Rectal smooth muscle tissue (tissue), 1 donor: ENCODE measurements at regions not wholly inside any gene's neighbourhood (a gene's known extent, or its start where the extent isn't known, plus 50 kb on each side); places are given as distances from the start of the nearest gene placed in this dataset.

ENCODE experiments used
- H3K27ac ChIP-seq: one replicate; pipeline ENCODE4 v1.7.0; 2013; ENCODE audit warnings: low read depth, low read length, inconsistent platforms
- H3K27me3 ChIP-seq: one replicate; pipeline ENCODE4 v1.7.0; 2013; ENCODE audit warnings: low read length; ENCODE audit not compliant: control insufficient read depth, insufficient read depth
- H3K36me3 ChIP-seq: one replicate; pipeline ENCODE4 v1.7.0; 2013; ENCODE audit warnings: low read length; ENCODE audit not compliant: control insufficient read depth, insufficient read depth
- H3K4me1 ChIP-seq: one replicate; pipeline ENCODE4 v1.7.0; 2013; ENCODE audit warnings: low read length; ENCODE audit not compliant: control insufficient read depth, insufficient read depth
- H3K4me3 ChIP-seq: one replicate; pipeline ENCODE4 v1.7.0; 2013; ENCODE audit warnings: low read length
- H3K9ac ChIP-seq: one replicate; pipeline ENCODE4 v1.7.0; 2013; ENCODE audit warnings: low read length

- H3K4me3 ChIP-seq, result no peak overlapping the region
- no peak overlapping the region for H3K27ac ChIP-seq
- no peaks in the 10 kb centered on the region for H3K36me3 ChIP-seq
- no peaks in the 10 kb centered on the region for H3K27me3 ChIP-seq
- no peaks in the 10 kb centered on the region for H3K4me1 ChIP-seq
- H3K9ac ChIP-seq, result no peak overlapping the region
These were observed 57.0 kb upstream of the MSN start for GRCh38 chrX:65610481-65610880.

- no peaks in the 10 kb centered on the region for H3K27me3 ChIP-seq
- no peak overlapping the region for H3K27ac ChIP-seq
- H3K9ac ChIP-seq, result no peak overlapping the region
- no peaks in the 10 kb centered on the region for H3K36me3 ChIP-seq
- no peaks in the 10 kb centered on the region for H3K4me1 ChIP-seq
- H3K4me3 ChIP-seq, result no peak overlapping the region
These were observed 57.4 kb upstream of the MSN start for GRCh38 chrX:65610040-65610439.

GRCh38 chrX:65609237-65609636 lies 58.2 kb upstream of the MSN start:
- H3K27ac ChIP-seq, result no peak overlapping the region

GRCh38 chrX:65608026-65608425 lies 59.4 kb upstream of the MSN start:
- no peak overlapping the region for H3K4me3 ChIP-seq
- H3K27me3 ChIP-seq, result no peaks in the 10 kb centered on the region
- no peaks in the 10 kb centered on the region for H3K36me3 ChIP-seq
- H3K27ac ChIP-seq, result no peak overlapping the region
- no peaks in the 10 kb centered on the region for H3K4me1 ChIP-seq
- no peak overlapping the region for H3K9ac ChIP-seq

More at GRCh38 chrX:65609237-65609636, 58.2 kb upstream of the MSN start:
- no peak overlapping the region for H3K9ac ChIP-seq
- no peaks in the 10 kb centered on the region for H3K27me3 ChIP-seq
- no peaks in the 10 kb centered on the region for H3K36me3 ChIP-seq
- H3K4me3 ChIP-seq, result no peak overlapping the region
- no peaks in the 10 kb centered on the region for H3K4me1 ChIP-seq

- no peaks in the 10 kb centered on the region for H3K27me3 ChIP-seq
- no peak overlapping the region for H3K4me3 ChIP-seq
- H3K27ac ChIP-seq, result no peak overlapping the region
- H3K4me1 ChIP-seq, result no peaks in the 10 kb centered on the region
- no peak overlapping the region for H3K9ac ChIP-seq
- no peaks in the 10 kb centered on the region for H3K36me3 ChIP-seq
These were observed 60.2 kb upstream of the MSN start for GRCh38 chrX:65607070-65607742.

GRCh38 chrX:65602221-65602560 lies 65.3 kb upstream of the MSN start:
- Histone ChIP-seq H3K4me1 (no peaks in the 10 kb centered on the region), H3K36me3 (no peaks in the 10 kb centered on the region), H3K27me3 (no peaks in the 10 kb centered on the region), H3K4me3 (no peak overlapping the region), H3K9ac (no peak overlapping the region), H3K27ac (peak overlapping the region; percentile 27)

GRCh38 chrX:65601530-65602220 lies 65.8 kb upstream of the MSN start:
- Histone ChIP-seq H3K27me3 (no peaks in the 10 kb centered on the region), H3K27ac (peak overlapping the region; percentile 27), H3K4me3 (no peak overlapping the region), H3K36me3 (no peaks in the 10 kb centered on the region), H3K4me1 (no peaks in the 10 kb centered on the region), H3K9ac (no peak overlapping the region)

- Histone ChIP-seq H3K36me3 (no peaks in the 10 kb centered on the region), H3K27ac (peak overlapping the region; percentile 25), H3K4me3 (no peak overlapping the region), H3K9ac (no peak overlapping the region), H3K27me3 (no peaks in the 10 kb centered on the region), H3K4me1 (no peaks in the 10 kb centered on the region)
These were observed 66.3 kb upstream of the MSN start for GRCh38 chrX:65601126-65601525.

- H3K4me3 ChIP-seq, result no peak overlapping the region
- H3K4me1 ChIP-seq, result peaks cover 2% of the 10 kb centered on the region
- H3K9ac ChIP-seq, result no peak overlapping the region
- H3K27ac ChIP-seq, result no peak overlapping the region
- no peaks in the 10 kb centered on the region for H3K36me3 ChIP-seq
- H3K27me3 ChIP-seq, result no peaks in the 10 kb centered on the region
These were observed 65.5 kb upstream of the LAS1L start for GRCh38 chrX:65600106-65600505.

GRCh38 chrX:65598559-65599147 lies 64.1 kb upstream of the LAS1L start:
- Histone ChIP-seq H3K36me3 (no peaks in the 10 kb centered on the region), H3K4me1 (peaks cover 2% of the 10 kb centered on the region), H3K27me3 (no peaks in the 10 kb centered on the region), H3K27ac (no peak overlapping the region), H3K4me3 (no peak overlapping the region), H3K9ac (no peak overlapping the region)

- H3K4me1 ChIP-seq, result peaks cover 2% of the 10 kb centered on the region
- no peaks in the 10 kb centered on the region for H3K36me3 ChIP-seq
- no peak overlapping the region for H3K9ac ChIP-seq
- H3K27me3 ChIP-seq, result no peaks in the 10 kb centered on the region
- H3K4me3 ChIP-seq, result no peak overlapping the region
- H3K27ac ChIP-seq, result peak overlapping the region; percentile 25
These were observed 61.9 kb upstream of the LAS1L start for GRCh38 chrX:65596270-65597034.

GRCh38 chrX:65595460-65595876 lies 60.9 kb upstream of the LAS1L start:
- H3K9ac ChIP-seq, result no peak overlapping the region
- peaks cover 2% of the 10 kb centered on the region for H3K4me1 ChIP-seq
- H3K4me3 ChIP-seq, result no peak overlapping the region
- H3K27me3 ChIP-seq, result no peaks in the 10 kb centered on the region
- H3K27ac ChIP-seq, result peak overlapping the region; percentile 25
- H3K36me3 ChIP-seq, result no peaks in the 10 kb centered on the region
